NCI-H2171 treated with DMSO at 0.1 percent for 48 hours (cell line): ENCODE measurements at regions not wholly inside any gene's neighbourhood (a gene's known extent, or its start where the extent isn't known, plus 50 kb on each side); places are given as distances from the start of the nearest gene placed in this dataset.
A peak's percentile ranks its signal among the peaks of the same experiment; 100 is the strongest.

Source experiments
- DNase-seq: peaks from one replicate; lab custom pipeline; 2025; lab: John Stamatoyannopoulos, UW

DNA sequence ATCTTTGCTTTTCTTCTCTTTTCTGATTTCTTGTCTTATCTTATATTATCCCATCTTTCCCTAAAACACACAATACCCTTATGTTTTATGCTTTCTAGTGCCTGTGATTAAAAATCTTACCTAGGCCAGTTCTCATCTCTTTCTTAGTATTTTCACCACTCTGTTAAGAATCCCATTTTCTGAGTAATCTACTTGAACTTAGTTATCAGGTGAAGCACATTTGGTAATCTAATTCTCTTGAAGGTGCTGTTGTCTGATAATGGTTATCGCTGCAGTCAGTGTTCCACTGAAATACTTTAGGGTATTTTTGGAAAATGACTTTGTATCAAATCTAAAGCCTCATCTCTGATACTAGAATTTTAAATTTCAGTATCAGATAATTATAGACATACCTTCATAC lies 192.5 kb upstream of the MAN1A1 start:
- no peak for DNase-seq

DNA sequence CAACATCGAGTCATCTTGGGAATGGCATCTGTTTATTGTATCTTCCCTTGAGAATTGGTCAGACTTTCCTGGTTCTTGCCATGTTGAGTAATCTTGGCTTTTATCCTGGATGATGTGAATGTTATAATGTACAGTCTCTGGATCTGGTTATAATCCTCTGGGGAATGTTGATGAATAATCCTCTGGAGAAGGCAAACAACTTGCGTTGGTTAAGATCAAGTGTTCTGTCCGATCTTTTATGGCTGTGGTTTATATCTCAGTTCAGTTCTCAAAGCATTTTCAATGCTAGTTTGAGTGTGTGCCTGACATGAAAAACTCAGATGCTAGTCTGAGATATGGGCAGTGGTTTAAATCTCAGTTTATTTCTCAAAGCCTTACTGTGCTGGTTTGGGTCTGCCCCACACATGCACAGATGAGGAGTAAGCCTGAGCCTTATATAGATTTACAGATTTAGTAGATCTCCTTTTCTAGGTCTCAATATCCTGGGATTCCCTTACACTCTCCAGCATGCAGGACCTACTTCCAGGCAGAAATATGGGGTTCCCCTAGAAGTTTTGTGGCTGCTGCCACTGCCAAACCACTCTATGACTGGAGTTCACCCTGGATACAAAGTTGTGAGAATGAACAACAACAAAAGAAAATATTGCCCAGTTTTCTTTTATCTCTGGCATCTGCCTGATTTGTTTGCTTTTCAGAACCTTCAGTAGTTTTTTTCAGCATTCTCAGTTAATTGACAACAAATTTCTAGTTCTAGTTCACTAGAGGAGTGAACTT lies 191.8 kb upstream of the MAN1A1 start:
- DNase-seq, result peak; percentile 78

- DNase-seq, result no peak
These were observed 190.9 kb upstream of the MAN1A1 start for GRCh38 chr6:119540417-119540816.

DNA sequence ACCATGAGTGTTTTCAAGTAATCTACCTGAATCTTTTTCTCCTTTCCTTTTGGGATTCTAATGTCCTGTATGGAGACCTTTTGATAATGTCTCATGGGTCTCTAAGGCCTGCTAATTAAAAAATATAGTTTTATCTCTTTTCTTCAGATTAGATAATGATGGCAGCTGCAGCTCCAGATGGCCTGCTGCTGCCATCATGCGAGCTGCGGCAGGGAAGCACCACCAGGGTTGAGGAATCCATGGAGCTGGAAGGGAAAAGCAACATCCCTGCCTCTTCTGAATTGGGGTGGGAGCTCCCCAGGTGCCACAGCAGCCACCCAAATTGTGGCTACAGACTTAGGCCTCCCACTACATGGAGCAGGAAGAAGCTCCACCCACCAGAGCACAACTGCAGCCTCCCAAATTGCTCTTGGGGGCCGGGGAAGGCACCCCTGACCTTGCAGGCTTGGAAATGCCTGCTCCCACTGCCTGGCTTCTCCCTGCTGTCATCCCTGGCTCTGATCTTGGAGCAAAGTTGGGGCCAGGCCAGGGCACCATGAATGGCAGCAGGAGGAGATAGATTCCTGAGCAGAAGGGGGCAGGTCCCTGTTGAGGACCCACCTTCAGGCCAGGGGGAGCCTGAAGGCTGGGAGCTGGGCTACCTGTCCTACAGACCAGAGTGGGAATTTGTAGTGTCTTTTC lies 189.6 kb upstream of the MAN1A1 start:
- peak; percentile 15 for DNase-seq

GRCh38 chr6:119536666-119537065 lies 187.1 kb upstream of the MAN1A1 start:
- no peak for DNase-seq

DNA sequence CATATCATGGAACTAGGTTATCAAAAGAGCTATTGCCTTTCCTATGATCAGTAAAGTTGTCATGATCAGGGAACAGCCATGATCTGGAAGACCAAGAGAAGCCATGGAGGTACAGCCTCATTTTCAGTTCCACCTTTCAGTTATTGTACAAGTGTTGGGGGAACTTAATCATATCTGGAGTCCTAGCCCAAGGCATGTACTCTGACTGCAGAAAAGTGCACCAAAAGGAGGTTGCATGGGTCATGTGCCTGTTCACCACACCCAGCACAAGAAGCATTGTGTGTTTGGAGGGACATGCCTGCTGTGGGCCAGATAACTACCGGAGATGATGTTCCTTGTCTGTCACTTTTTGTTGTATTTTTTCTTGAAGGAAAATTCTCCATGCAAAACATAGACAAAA lies 185.8 kb upstream of the MAN1A1 start:
- no peak for DNase-seq

DNA sequence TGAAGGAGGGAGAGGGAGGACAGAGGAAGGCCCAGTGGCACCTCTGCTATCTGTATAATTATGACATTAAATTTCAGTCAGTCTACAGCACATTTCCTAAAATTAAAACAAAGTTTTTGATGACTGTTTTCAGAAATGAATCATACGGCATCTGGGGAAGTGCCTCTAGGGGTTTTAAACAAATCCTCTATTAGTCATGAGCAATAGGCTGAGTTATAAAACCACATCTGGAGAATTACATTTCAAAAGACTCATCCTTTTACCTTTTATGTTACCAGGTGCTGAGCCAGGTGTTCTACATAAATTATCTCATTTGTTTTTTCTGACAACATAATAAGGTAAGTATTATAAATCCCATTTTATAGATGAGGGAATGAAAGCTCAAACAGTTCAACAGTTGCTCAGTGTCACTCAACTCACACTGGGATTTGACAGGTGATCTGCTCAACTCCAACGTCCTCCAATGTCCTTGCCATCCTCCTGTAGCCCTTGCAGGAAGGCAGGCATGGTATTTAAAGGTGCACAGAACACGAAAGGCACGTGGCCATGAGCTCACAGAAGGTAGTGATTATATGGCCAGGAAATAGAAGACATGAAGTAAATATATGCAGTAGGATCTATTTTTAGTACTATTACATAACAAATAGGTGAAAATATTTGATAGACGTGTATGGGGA lies 184.2 kb upstream of the MAN1A1 start:
- DNase-seq, result no peak

- no peak for DNase-seq
These were observed 177.6 kb upstream of the MAN1A1 start for GRCh38 chr6:119527231-119527578.

DNA sequence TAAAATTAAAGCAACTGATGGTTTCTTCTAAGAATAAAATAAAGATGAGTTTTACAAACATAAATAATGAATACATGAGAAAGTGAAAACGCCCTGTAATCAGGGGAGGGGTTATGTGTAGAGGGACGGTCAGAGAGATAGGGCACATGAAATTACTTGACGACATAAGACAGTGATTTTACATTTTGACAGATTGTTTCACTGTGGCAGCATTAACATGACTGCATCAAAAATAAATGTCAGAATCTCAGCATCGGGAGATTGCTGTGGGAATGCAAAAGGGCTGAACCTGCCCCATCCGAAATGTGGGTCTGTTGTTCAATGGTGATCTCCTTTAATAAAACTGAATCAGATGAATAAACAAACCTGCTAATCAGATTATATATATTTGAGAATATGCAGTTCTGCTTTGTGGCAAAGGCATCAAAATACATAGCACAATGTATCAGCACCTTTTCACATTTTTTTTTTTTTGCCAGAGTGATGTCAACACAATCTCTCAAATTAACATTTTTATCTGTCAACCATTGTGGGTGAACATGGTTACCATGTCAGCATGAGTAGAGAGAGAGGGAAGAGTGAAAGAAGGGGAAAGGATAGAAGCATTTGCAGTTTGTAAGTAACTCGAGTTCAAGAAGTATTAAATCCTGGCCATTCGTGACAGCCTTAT lies 177.1 kb upstream of the MAN1A1 start:
- DNase-seq, result no peak

GRCh38 chr6:119524410-119524809 lies 174.8 kb upstream of the MAN1A1 start:
- DNase-seq, result no peak

DNA sequence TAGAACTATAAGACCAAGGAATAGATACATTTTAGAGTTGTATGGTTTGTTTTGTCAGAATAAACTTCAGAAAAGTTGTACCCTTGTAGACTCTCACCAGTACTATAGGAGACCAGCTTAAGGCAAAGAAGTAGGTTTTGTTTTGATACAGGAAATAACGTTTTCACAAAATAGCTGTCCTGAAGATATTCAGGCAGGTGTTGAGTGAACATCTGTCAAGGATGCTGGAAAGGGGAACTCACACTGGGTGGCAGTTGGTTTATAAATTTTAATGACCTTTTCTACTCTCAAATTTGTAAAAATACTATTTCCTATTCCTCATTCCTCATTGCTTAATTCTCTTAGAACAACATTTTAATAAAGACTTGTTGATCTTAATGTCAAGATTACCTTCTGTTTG lies 174.0 kb upstream of the MAN1A1 start:
- DNase-seq, result no peak

GRCh38 chr6:119521251-119521650 lies 171.7 kb upstream of the MAN1A1 start:
- DNase-seq, result no peak

GRCh38 chr6:119517428-119517827 lies 167.9 kb upstream of the MAN1A1 start:
- peak; percentile 15 for DNase-seq

GRCh38 chr6:119514345-119514744 lies 164.8 kb upstream of the MAN1A1 start:
- no peak for DNase-seq

GRCh38 chr6:119511024-119511423 lies 161.5 kb upstream of the MAN1A1 start:
- DNase-seq, result peak; percentile 21

GRCh38 chr6:119510246-119510645 lies 160.7 kb upstream of the MAN1A1 start:
- no peak for DNase-seq

DNA sequence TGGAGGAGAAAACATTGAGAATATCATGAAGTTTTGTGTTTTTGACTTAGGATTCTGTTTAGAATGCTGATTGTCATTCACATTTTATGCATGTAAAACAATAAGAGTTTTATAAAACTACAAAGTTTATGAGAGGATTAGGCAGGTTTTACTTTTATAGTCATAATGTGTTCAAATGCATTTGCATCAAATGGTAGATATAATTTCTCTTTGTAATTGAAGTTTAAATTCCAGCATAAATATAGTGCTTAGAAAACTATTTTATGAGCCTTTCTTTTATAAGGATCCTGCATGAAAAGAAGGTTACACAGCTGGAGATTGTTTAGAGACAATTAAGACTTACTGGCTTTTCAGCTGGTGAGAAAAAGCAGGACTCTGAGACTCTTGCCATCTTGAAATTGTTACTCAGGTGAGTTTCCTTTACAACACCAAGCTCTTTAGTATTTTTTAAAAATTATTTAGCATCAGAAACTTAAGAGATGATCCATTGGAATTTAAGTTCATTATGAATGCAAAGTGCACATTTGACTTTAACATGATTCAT lies 157.1 kb upstream of the MAN1A1 start:
- no peak for DNase-seq

- DNase-seq, result no peak
These were observed 152.4 kb upstream of the MAN1A1 start for GRCh38 chr6:119501798-119502483.

DNA sequence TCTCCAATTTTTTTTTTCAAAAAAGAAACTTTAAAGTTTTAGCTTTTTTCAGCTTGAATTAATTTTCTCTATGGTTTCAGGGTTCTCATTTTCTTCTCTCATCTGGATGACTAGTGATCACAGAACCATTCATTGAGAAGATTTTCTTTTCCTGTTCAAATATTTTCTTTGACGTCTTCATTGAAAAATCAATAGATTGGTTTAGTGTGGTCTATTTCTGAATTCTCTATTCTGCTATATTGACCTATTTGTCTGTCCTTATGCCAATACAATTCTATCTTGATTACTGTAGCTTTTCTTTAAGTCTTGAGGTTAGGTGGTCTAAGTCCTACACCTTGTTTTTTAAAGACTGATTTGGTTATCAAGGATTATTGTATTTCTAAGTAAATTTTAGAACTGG lies 150.2 kb upstream of the MAN1A1 start:
- DNase-seq, result no peak

- DNase-seq, result peak; percentile 71
These were observed 148.6 kb upstream of the MAN1A1 start for GRCh38 chr6:119497988-119498727.

DNA sequence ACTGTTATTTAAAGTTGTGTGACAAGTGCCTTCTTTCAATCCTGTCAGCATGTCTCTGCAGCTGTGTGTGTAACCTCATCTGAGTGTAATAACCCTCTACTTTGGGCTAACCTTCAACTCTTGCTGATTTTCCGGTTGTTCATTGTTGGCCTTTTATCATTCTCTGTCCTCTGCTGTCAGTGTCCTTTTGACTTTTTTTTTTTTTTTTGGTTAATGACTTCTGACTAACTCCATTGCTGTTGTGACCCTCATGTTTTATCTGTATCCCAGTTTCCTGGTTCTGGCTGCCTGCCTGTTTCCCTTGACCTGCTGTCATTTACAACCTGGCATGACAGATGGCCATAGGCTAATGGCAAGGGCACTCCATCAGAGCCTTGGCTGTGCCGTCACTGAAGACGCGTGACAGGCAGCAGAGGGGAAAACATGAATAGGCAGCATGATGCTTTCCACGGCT lies 145.7 kb upstream of the MAN1A1 start:
- DNase-seq, result peak; percentile 86
